MCF 10A (cell line): ENCODE measurements at regions not wholly inside any gene's neighbourhood (a gene's known extent, or its start where the extent isn't known, plus 50 kb on each side); places are given as distances from the start of the nearest gene placed in this dataset.

ENCODE experiments used
- BruUV-seq: library from RNA; stranded (reverse); fragments of 400-500 nt; replicated peaks from 2 replicates; lab custom pipeline; 2021; lab: Mats Ljungman, UMichigan
- CTCF ChIA-PET: fragments of 300-600 bp; sonication (Branson Sonifier 250); formaldehyde crosslinking; extraction: SDS; loops from one replicate; lab custom pipeline; 2021; ENCODE audit warnings: antibody characterized with exemption, inconsistent platforms; lab: Yijun Ruan, JAX
- POLR2A ChIA-PET: fragments of 300-600, 350-650 bp; sonication (Branson Sonifier 250); formaldehyde crosslinking; extraction: SDS; loops from one replicate; lab custom pipeline; 2020; ENCODE audit warnings: antibody characterized with exemption, inconsistent platforms; lab: Yijun Ruan, JAX
- DNase-seq: peaks from one replicate; pipeline ENCODE4 v3.0.0-alpha.2; 2018; ENCODE audit not compliant: unreplicated experiment
- H3K27ac Mint-ChIP-seq: one replicate; pipeline ENCODE4 v1.8.0; 2022; ENCODE audit warnings: mild to moderate bottlenecking, low read depth, mixed read lengths; ENCODE audit not compliant: unreplicated experiment
- H3K27me3 Mint-ChIP-seq: one replicate; pipeline ENCODE4 v1.8.0; 2022; ENCODE audit warnings: mixed read lengths; ENCODE audit not compliant: insufficient read depth, unreplicated experiment
- H3K36me3 Mint-ChIP-seq: one replicate; pipeline ENCODE4 v1.8.0; 2022; ENCODE audit warnings: mild to moderate bottlenecking, moderate library complexity, mixed read lengths; ENCODE audit not compliant: insufficient read depth, unreplicated experiment
- H3K4me1 Mint-ChIP-seq: one replicate; pipeline ENCODE4 v1.8.0; 2022; ENCODE audit warnings: mixed read lengths; ENCODE audit not compliant: insufficient read depth, unreplicated experiment
- H3K4me3 Mint-ChIP-seq: one replicate; pipeline ENCODE4 v1.8.0; 2022; ENCODE audit warnings: mild to moderate bottlenecking, moderate library complexity, mixed read lengths; ENCODE audit not compliant: unreplicated experiment
- H3K9me3 Mint-ChIP-seq: one replicate; pipeline ENCODE4 v1.8.0; 2022; ENCODE audit warnings: mixed read lengths; ENCODE audit not compliant: unreplicated experiment
- intact Hi-C: fragments of 100-400 bp; cut with micrococcal nuclease; formaldehyde crosslinking; loops from 2 replicates; pipeline ENCODE4 v1.14.1; 2022
- TF ChIP-seq, protein P1 (sequence below): fragments of 200-600 bp; IDR thresholded peaks from one replicate; pipeline ENCODE4 v1.8.0; 2022; ENCODE audit warnings: antibody characterized with exemption, mild to moderate bottlenecking; ENCODE audit not compliant: unreplicated experiment

DNA sequence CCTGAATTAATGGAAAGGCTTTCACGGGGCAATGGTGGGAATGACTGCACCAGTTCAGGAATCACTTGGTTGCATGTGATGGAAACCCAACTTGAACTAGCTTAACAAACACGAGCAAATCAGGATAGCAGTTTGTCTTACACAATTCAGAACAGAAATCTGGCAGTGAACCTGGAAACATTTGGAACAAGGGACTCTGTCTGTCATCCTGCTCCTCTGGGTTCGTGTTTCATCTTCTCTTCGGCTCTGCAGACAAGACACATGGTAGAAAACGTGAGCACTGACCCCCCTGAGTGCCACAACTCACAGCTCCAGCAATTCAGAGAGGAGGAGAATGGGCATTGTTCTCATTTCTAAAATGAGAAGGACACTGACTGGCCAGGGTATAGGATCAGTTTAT is 218.1 kb upstream of the NREP start:
- Mint-ChIP-seq H3K4me3 (no peak overlapping the region), H3K27me3 (no peaks in the 10 kb centered on the region), H3K27ac (no peak overlapping the region), H3K9me3 (no peaks in the 10 kb centered on the region), H3K4me1 (no peaks in the 10 kb centered on the region), H3K36me3 (no peaks in the 10 kb centered on the region)
- POLR2A ChIA-PET = interaction anchor here (1.7 kb wide), 1 partner anchor 9 kb away, joined by 4 read pairs; no protein-coding TSS in a partner anchor
- CTCF ChIA-PET = no interaction called here
- intact Hi-C loops = no loop called here
- DNase-seq = no peak
- no TSS peak for BruUV-seq
- TF ChIP-seq, protein P1, sequence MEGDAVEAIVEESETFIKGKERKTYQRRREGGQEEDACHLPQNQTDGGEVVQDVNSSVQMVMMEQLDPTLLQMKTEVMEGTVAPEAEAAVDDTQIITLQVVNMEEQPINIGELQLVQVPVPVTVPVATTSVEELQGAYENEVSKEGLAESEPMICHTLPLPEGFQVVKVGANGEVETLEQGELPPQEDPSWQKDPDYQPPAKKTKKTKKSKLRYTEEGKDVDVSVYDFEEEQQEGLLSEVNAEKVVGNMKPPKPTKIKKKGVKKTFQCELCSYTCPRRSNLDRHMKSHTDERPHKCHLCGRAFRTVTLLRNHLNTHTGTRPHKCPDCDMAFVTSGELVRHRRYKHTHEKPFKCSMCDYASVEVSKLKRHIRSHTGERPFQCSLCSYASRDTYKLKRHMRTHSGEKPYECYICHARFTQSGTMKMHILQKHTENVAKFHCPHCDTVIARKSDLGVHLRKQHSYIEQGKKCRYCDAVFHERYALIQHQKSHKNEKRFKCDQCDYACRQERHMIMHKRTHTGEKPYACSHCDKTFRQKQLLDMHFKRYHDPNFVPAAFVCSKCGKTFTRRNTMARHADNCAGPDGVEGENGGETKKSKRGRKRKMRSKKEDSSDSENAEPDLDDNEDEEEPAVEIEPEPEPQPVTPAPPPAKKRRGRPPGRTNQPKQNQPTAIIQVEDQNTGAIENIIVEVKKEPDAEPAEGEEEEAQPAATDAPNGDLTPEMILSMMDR = no peak

DNA sequence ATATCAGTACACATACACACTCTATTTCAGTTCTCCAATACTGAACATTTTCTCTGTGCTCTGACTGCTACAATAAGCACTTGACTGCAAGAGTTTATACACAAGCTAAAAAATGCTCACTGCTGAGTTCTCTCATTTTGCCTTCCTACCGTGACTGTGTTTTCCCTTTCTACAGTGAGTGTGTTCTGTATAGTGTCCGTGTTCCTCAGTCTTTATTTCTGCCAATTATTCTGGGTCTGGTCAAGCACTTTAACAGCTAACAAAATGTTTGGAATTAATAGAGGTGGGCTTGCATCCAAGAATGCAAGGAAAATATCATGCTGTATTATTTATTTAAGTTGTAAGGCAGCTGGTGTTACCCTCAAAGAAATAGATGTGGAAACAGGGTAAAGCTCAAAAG is 217.0 kb upstream of the NREP start:
- Mint-ChIP-seq H3K36me3 (no peaks in the 10 kb centered on the region), H3K4me1 (no peaks in the 10 kb centered on the region), H3K27me3 (no peaks in the 10 kb centered on the region), H3K4me3 (no peak overlapping the region), H3K9me3 (no peaks in the 10 kb centered on the region), H3K27ac (no peak overlapping the region)
- POLR2A ChIA-PET = interaction anchor here (0.6 to 1.7 kb wide), 2 partner anchors 10 to 24 kb away, joined by 4 to 5 read pairs; no protein-coding TSS in a partner anchor
- CTCF ChIA-PET = interaction anchor here (0.7 kb wide), 1 partner anchor 171 kb away, joined by 3 read pairs; no protein-coding TSS in a partner anchor
- DNase-seq = no peak
- TF ChIP-seq, protein P1 = no peak
- intact Hi-C loops = no loop called here
- no TSS peak for BruUV-seq

DNA sequence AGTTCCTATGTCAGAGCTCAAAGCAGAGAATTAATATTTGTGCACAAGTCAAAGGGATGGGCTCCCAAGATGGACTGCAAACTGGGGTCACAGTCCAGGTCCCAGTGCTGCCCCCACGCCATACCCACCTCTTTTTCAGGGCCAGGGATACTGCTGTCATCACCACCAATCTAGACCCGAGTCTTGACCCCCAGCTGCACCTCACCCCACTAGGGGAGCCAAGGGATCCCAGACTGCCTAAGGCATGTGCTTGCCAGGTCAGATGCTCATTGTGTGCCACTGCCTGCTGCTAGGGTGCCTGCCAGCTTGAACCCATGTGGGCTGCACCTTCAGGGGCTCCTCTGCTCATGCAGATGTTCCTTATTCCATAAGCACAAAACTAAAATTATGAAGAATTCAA is 215.6 kb upstream of the NREP start:
- intact Hi-C loops = no loop called here
- TF ChIP-seq, protein P1 = no peak
- POLR2A ChIA-PET = no interaction called here
- no peak overlapping the region for H3K27ac Mint-ChIP-seq
- H3K36me3 Mint-ChIP-seq = no peaks in the 10 kb centered on the region
- H3K4me3 Mint-ChIP-seq = no peak overlapping the region
- H3K27me3 Mint-ChIP-seq = no peaks in the 10 kb centered on the region
- BruUV-seq = no TSS peak
- CTCF ChIA-PET = interaction anchor here (0.7 kb wide), 1 partner anchor 548 kb away, joined by 3 read pairs; no protein-coding TSS in a partner anchor
- peaks cover 6% of the 10 kb centered on the region for H3K4me1 Mint-ChIP-seq
- no peaks in the 10 kb centered on the region for H3K9me3 Mint-ChIP-seq
- no peak for DNase-seq

DNA sequence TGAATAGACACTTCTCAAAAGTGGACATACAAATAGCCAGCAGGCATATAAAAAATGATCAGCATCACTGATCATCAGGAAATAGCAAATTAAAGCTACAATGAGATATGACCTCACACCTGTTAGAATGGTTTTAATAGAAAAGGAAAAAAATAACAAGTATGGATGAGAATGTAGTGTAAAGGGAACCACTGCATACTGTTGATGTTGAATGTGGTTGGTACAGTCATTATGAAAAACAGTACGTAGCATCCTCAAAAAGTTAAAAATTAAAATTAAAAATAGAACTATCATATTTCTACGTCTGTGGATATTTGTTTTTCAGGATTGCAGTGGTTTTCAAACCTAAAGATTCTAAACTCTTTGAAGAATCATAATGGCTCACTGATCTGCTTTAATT is 215.1 kb upstream of the NREP start:
- CTCF ChIA-PET = no interaction called here
- H3K27me3 Mint-ChIP-seq = no peaks in the 10 kb centered on the region
- H3K4me1 Mint-ChIP-seq = peaks cover 6% of the 10 kb centered on the region
- H3K4me3 Mint-ChIP-seq = no peak overlapping the region
- no peaks in the 10 kb centered on the region for H3K9me3 Mint-ChIP-seq
- no peak for DNase-seq
- H3K27ac Mint-ChIP-seq = no peak overlapping the region
- POLR2A ChIA-PET = no interaction called here
- TF ChIP-seq, protein P1 = no peak
- no peaks in the 10 kb centered on the region for H3K36me3 Mint-ChIP-seq
- BruUV-seq = no TSS peak
- intact Hi-C loops = no loop called here
